NCI-H2196 treated with DMSO at 0.1 percent for 48 hours (cell line): ENCODE measurements at regions not wholly inside any gene's neighbourhood (a gene's known extent, or its start where the extent isn't known, plus 50 kb on each side); places are given as distances from the start of the nearest gene placed in this dataset.
A peak's percentile ranks its signal among the peaks of the same experiment; 100 is the strongest.
"Not testable (repeated sequence)": the region's sequence is repeated elsewhere in the genome, so short reads cannot be mapped to it uniquely, and the experiment has no call there.

Experiments
- DNase-seq: peaks from one replicate; lab custom pipeline; 2025; ENCODE audit not compliant: unreplicated experiment; lab: John Stamatoyannopoulos, UW

- no peak for DNase-seq
Observed at GRCh38 chr6:6931071-6932025, 176.4 kb upstream of the RREB1 start.

- DNase-seq: no peak
Observed at GRCh38 chr6:6932341-6932740, 175.4 kb upstream of the RREB1 start.

GRCh38 chr6:6932968-6933367 is 174.8 kb upstream of the RREB1 start:
- DNase-seq: no peak

- no peak for DNase-seq
Observed at GRCh38 chr6:6940031-6941025, 167.4 kb upstream of the RREB1 start.

- DNase-seq: no peak
Observed at GRCh38 chr6:6941201-6941600, 166.6 kb upstream of the RREB1 start.

- DNase-seq: no peak
Observed at GRCh38 chr6:6942091-6942490, 165.7 kb upstream of the RREB1 start.

GRCh38 chr6:6942831-6943230 is 164.9 kb upstream of the RREB1 start:
- DNase-seq: peak; percentile 86

- no peak for DNase-seq
Observed at GRCh38 chr6:6943421-6943820, 164.3 kb upstream of the RREB1 start.

GRCh38 chr6:6946206-6947155 is 161.3 kb upstream of the RREB1 start:
- DNase-seq: no peak

- no peak for DNase-seq
Observed at GRCh38 chr6:6950373-6951145, 157.2 kb upstream of the RREB1 start.

- DNase-seq: no peak
Observed at GRCh38 chr6:6951355-6951754, 156.4 kb upstream of the RREB1 start.

GRCh38 chr6:6952484-6952883 is 155.3 kb upstream of the RREB1 start:
- DNase-seq: no peak

GRCh38 chr6:6952927-6953326 is 154.8 kb upstream of the RREB1 start:
- DNase-seq: not testable (repeated sequence)

GRCh38 chr6:6960571-6961251 is 147.1 kb upstream of the RREB1 start:
- DNase-seq: no peak

- no peak for DNase-seq
Observed at GRCh38 chr6:6962086-6962485, 145.7 kb upstream of the RREB1 start.

- no peak for DNase-seq
Observed at GRCh38 chr6:6962699-6963098, 145.1 kb upstream of the RREB1 start.

GRCh38 chr6:6963390-6963789 is 144.4 kb upstream of the RREB1 start:
- DNase-seq: not testable (repeated sequence)

- no peak for DNase-seq
Observed at GRCh38 chr6:6964675-6965074, 143.1 kb upstream of the RREB1 start.

GRCh38 chr6:6966127-6966526 is 141.6 kb upstream of the RREB1 start:
- DNase-seq: no peak
